HK-2 (cell line): ENCODE measurements at regions not wholly inside any gene's neighbourhood (a gene's known extent, or its start where the extent isn't known, plus 50 kb on each side); places are given as distances from the start of the nearest gene placed in this dataset.

ENCODE experiments used
- DNase-seq: peaks from one replicate; pipeline ENCODE4 v3.0.0-alpha.2; 2018; ENCODE audit not compliant: unreplicated experiment

- DNase-seq = no peak
Observed at GRCh38 chr20:60792941-60793340, 459.1 kb upstream of the CDH4 start.

GRCh38 chr20:60794674-60795073, 457.4 kb upstream of the CDH4 start:
- no peak for DNase-seq

GRCh38 chr20:60795651-60796050, 456.4 kb upstream of the CDH4 start:
- no peak for DNase-seq

- DNase-seq = no peak
Observed at GRCh38 chr20:60800185-60800584, 451.9 kb upstream of the CDH4 start.

- no peak for DNase-seq
Observed at GRCh38 chr20:60802676-60803075, 449.4 kb upstream of the CDH4 start.

- no peak for DNase-seq
Observed at GRCh38 chr20:60803335-60804055, 448.6 kb upstream of the CDH4 start.

- no peak for DNase-seq
Observed at GRCh38 chr20:60804240-60804917, 447.7 kb upstream of the CDH4 start.

- DNase-seq = no peak
Observed at GRCh38 chr20:60804918-60805630, 447.0 kb upstream of the CDH4 start.

- DNase-seq = no peak
Observed at GRCh38 chr20:60806354-60806753, 445.7 kb upstream of the CDH4 start.

GRCh38 chr20:60806824-60807223, 445.2 kb upstream of the CDH4 start:
- no peak for DNase-seq

GRCh38 chr20:60808003-60808672, 443.9 kb upstream of the CDH4 start:
- DNase-seq = no peak

GRCh38 chr20:60808701-60809100, 443.4 kb upstream of the CDH4 start:
- no peak for DNase-seq

- DNase-seq = no peak
Observed at GRCh38 chr20:60810561-60810960, 441.5 kb upstream of the CDH4 start.

- DNase-seq = no peak
Observed at GRCh38 chr20:60812561-60812960, 439.5 kb upstream of the CDH4 start.

- DNase-seq = no peak
Observed at GRCh38 chr20:60813066-60813465, 439.0 kb upstream of the CDH4 start.

- DNase-seq = no peak
Observed at GRCh38 chr20:60815656-60816055, 436.4 kb upstream of the CDH4 start.

GRCh38 chr20:60816901-60817300, 435.2 kb upstream of the CDH4 start:
- DNase-seq = no peak

- DNase-seq = no peak
Observed at GRCh38 chr20:60817891-60818290, 434.2 kb upstream of the CDH4 start.

- DNase-seq = no peak
Observed at GRCh38 chr20:60819511-60819910, 432.6 kb upstream of the CDH4 start.

GRCh38 chr20:60820149-60820548, 431.9 kb upstream of the CDH4 start:
- no peak for DNase-seq

- no peak for DNase-seq
Observed at GRCh38 chr20:60820918-60821317, 431.1 kb upstream of the CDH4 start.
